ENCODE measurements at regions not wholly inside any gene's neighbourhood (a gene's known extent, or its start where the extent isn't known, plus 50 kb on each side); places are given as distances from the start of the nearest gene placed in this dataset.

DNA sequence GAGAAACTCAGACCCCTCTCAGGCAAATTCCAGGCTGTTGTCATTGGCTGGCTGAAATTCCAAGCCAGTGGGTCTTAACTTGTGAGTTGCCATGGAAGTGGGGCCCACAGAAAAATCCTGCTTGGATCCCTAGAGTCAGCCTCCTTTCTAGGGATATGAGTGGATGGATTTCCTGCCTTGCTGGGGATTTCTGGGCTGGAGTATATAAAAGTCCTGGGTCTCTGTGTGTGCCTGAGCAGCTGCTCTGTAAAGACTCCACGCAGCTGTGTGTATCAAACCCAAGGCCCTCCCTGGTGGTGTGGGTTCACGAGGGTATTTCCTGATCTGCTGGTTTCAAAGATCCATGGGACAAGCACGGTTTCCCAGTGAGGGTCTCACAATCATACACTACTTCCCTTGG, 1077.1 kb downstream of the SLC16A7 start:
- no peak overlapping the region for H3K27ac ChIP-seq (ENCODE audit: low read depth in 1 of 2, low read length in 2 of 2)
- WGBS (ENCODE audit: insufficient coverage): no CpG with 5 or more reads among the region's 3 CpGs
- H3K79me2 ChIP-seq (ENCODE audit: insufficient read depth, low read length): no peaks in the 10 kb centered on the region
- H3K9me3 ChIP-seq (replicated peaks in 1 of 2; ENCODE audit: control insufficient read depth in 1 of 2, insufficient read depth in 1 of 2, low read length in 2 of 2): peaks cover 15 to 17% of the 10 kb centered on the region in 2 donors
- intact Hi-C loops (cut with micrococcal nuclease): no loop called here
- no peaks in the 10 kb centered on the region for H4K20me1 ChIP-seq (ENCODE audit: insufficient read depth, low read length)
- Mint-ChIP-seq H3K4me1 (no peaks in the 10 kb centered on the region), H3K36me3 (no peaks in the 10 kb centered on the region), H3K27ac (no peak overlapping the region), H3K27me3 (ENCODE audit: low read depth in 3 of 3) (peaks cover 0 to 3% (median 0%) of the 10 kb centered on the region in 3 donors), H3K4me3 (no peak overlapping the region), H3K9me3 (peaks cover 8 to 22% (median 16%) of the 10 kb centered on the region in 7 donors)
- DNase-seq: no peak
- no peaks in the 10 kb centered on the region for H3K4me1 ChIP-seq (ENCODE audit: control insufficient read depth in 1 of 2, insufficient read depth in 2 of 2, low read length in 2 of 2)
- H3K9ac ChIP-seq (ENCODE audit: insufficient read depth, low read length, poor library complexity, severe bottlenecking): no peak overlapping the region
- no peak overlapping the region for H3K4me2 ChIP-seq (replicated peaks; ENCODE audit: extremely low read depth, low read length, poor library complexity, severe bottlenecking)
- H2AFZ ChIP-seq (ENCODE audit: insufficient read depth, low read depth, low read length, poor library complexity, severe bottlenecking): no peak overlapping the region
- no peaks in the 10 kb centered on the region for H3K27me3 ChIP-seq (ENCODE audit: control insufficient read depth in 2 of 2, insufficient read depth in 2 of 2, low read length in 2 of 2)
- H3K36me3 ChIP-seq (replicated peaks in 1 of 2; ENCODE audit: control insufficient read depth in 1 of 2, insufficient read depth in 2 of 2, low read length in 2 of 2): no peaks in the 10 kb centered on the region
- TF ChIP-seq, protein P1, sequence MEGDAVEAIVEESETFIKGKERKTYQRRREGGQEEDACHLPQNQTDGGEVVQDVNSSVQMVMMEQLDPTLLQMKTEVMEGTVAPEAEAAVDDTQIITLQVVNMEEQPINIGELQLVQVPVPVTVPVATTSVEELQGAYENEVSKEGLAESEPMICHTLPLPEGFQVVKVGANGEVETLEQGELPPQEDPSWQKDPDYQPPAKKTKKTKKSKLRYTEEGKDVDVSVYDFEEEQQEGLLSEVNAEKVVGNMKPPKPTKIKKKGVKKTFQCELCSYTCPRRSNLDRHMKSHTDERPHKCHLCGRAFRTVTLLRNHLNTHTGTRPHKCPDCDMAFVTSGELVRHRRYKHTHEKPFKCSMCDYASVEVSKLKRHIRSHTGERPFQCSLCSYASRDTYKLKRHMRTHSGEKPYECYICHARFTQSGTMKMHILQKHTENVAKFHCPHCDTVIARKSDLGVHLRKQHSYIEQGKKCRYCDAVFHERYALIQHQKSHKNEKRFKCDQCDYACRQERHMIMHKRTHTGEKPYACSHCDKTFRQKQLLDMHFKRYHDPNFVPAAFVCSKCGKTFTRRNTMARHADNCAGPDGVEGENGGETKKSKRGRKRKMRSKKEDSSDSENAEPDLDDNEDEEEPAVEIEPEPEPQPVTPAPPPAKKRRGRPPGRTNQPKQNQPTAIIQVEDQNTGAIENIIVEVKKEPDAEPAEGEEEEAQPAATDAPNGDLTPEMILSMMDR (IDR thresholded peaks at IDR 0.05): no peak
- H3K4me3 ChIP-seq (replicated peaks in 1 of 3; ENCODE audit: low read depth in 2 of 3, low read length in 3 of 3): no peak overlapping the region

DNA sequence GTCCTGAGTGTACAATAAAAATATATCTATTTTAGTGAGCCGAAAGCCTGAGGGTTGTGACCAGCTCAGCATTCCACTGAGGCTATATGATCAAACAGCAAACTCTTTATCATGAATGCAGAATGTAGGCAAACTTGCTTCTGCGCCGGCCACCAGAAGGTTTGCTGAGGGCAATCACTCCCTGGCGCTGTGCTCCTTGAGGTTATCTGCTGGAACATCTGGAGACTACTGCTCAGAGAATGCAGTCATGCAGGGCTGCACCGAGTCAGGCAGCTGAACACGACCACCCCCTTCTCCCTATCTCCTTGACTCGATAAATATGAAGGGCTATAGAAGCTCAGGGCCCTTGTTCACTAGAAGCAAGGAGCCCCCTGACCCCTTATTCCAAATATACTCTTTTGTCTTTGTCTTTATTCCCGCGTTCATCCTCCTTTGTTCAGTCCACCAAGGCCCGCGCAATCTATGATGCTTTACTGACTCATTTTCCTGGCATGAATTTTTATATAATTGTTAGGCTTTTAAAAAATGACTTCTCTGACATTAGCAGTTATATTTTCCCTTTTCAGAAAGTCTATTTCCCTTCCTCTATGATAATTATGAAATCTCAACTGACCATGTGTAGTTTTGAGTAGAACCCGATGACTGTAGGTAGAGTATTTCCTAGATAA, 1089.3 kb downstream of the SLC16A7 start:
- H2AFZ ChIP-seq (ENCODE audit: insufficient read depth, low read depth, low read length, poor library complexity, severe bottlenecking): no peak overlapping the region
- no peak overlapping the region for H3K9ac ChIP-seq (ENCODE audit: insufficient read depth, low read length, poor library complexity, severe bottlenecking)
- no peaks in the 10 kb centered on the region for H4K20me1 ChIP-seq (ENCODE audit: insufficient read depth, low read length)
- Mint-ChIP-seq H3K9me3 (peaks cover 0 to 18% (median 8%) of the 10 kb centered on the region in 7 donors), H3K27me3 (ENCODE audit: low read depth in 3 of 3) (no peaks in the 10 kb centered on the region), H3K4me1 (no peaks in the 10 kb centered on the region), H3K36me3 (no peaks in the 10 kb centered on the region), H3K27ac (no peak overlapping the region), H3K4me3 (no peak overlapping the region)
- H3K4me2 ChIP-seq (replicated peaks; ENCODE audit: extremely low read depth, low read length, poor library complexity, severe bottlenecking): no peak overlapping the region
- TF ChIP-seq, protein P1 (IDR thresholded peaks at IDR 0.05): no peak
- no peak for DNase-seq
- H3K4me3 ChIP-seq (replicated peaks in 1 of 3; ENCODE audit: low read depth in 2 of 3, low read length in 3 of 3): no peak overlapping the region
- H3K36me3 ChIP-seq (replicated peaks in 1 of 2; ENCODE audit: control insufficient read depth in 1 of 2, insufficient read depth in 2 of 2, low read length in 2 of 2): no peaks in the 10 kb centered on the region
- intact Hi-C loops (cut with micrococcal nuclease): no loop called here
- H3K27me3 ChIP-seq (ENCODE audit: control insufficient read depth in 2 of 2, insufficient read depth in 2 of 2, low read length in 2 of 2): no peaks in the 10 kb centered on the region
- H3K27ac ChIP-seq (ENCODE audit: low read depth in 1 of 2, low read length in 2 of 2): no peak overlapping the region
- H3K9me3 ChIP-seq (replicated peaks in 1 of 2; ENCODE audit: control insufficient read depth in 1 of 2, insufficient read depth in 1 of 2, low read length in 2 of 2): peaks cover 15 to 22% of the 10 kb centered on the region in 2 donors
- H3K4me1 ChIP-seq (ENCODE audit: control insufficient read depth in 1 of 2, insufficient read depth in 2 of 2, low read length in 2 of 2): no peaks in the 10 kb centered on the region
- H3K79me2 ChIP-seq (ENCODE audit: insufficient read depth, low read length): no peaks in the 10 kb centered on the region
- 89% methylated on average over 6 of the region's 12 CpGs for WGBS (ENCODE audit: insufficient coverage)

Measured in CD14-positive monocyte (primary cell).